ENCODE measurements at regions not wholly inside any gene's neighbourhood (a gene's known extent, or its start where the extent isn't known, plus 50 kb on each side); places are given as distances from the start of the nearest gene placed in this dataset.

GRCh38 chrX:19280636-19281035 lies 63.1 kb upstream of the PDHA1 start:
- no peak for ATAC-seq (replicated peaks)
- no peak for DNase-seq
- Mint-ChIP-seq H3K27me3 (peaks cover 0 to 3% of the 10 kb centered on the region in 2 donors), H3K9me3 (peaks cover 0 to 6% of the 10 kb centered on the region in 2 donors), H3K4me3 (no peak overlapping the region), H3K4me1 (no peaks in the 10 kb centered on the region), H3K27ac (no peak overlapping the region), H3K36me3 (no peaks in the 10 kb centered on the region)

- Mint-ChIP-seq H3K9me3 (peaks cover 0 to 6% of the 10 kb centered on the region in 2 donors), H3K27me3 (peaks cover under 1 to 4% of the 10 kb centered on the region in 2 donors), H3K27ac (no peak overlapping the region), H3K36me3 (no peaks in the 10 kb centered on the region), H3K4me3 (no peak overlapping the region), H3K4me1 (no peaks in the 10 kb centered on the region)
- ATAC-seq (replicated peaks) (no peak), DNase-seq (no peak)
Observed at GRCh38 chrX:19281256-19281655, 62.5 kb upstream of the PDHA1 start.

GRCh38 chrX:19283597-19284339 lies 60.0 kb upstream of the PDHA1 start:
- DNase-seq: no peak
- Mint-ChIP-seq H3K27me3 (peaks cover 5 to 12% of the 10 kb centered on the region in 2 donors), H3K4me3 (no peak overlapping the region), H3K4me1 (no peaks in the 10 kb centered on the region), H3K9me3 (peaks cover 3 to 4% of the 10 kb centered on the region in 2 donors), H3K27ac (no peak overlapping the region), H3K36me3 (no peaks in the 10 kb centered on the region)
- no peak for ATAC-seq (replicated peaks)

- no peak for ATAC-seq (replicated peaks)
- no peak for DNase-seq
- Mint-ChIP-seq H3K36me3 (no peaks in the 10 kb centered on the region), H3K27me3 (peaks cover 5 to 8% of the 10 kb centered on the region in 2 donors), H3K4me3 (no peak overlapping the region), H3K9me3 (peaks cover 3 to 4% of the 10 kb centered on the region in 2 donors), H3K4me1 (no peaks in the 10 kb centered on the region), H3K27ac (no peak overlapping the region)
Observed at GRCh38 chrX:19285857-19286256, 57.9 kb upstream of the PDHA1 start.

- H3K4me3 Mint-ChIP-seq: no peak overlapping the region
- peaks cover 2 to 3% of the 10 kb centered on the region in 2 donors for H3K9me3 Mint-ChIP-seq
- no peaks in the 10 kb centered on the region for H3K4me1 Mint-ChIP-seq
- H3K27me3 Mint-ChIP-seq: peaks cover 5 to 8% of the 10 kb centered on the region in 2 donors
- no peak overlapping the region for H3K27ac Mint-ChIP-seq
- no peak for DNase-seq
- no peak for ATAC-seq (replicated peaks)
- no peaks in the 10 kb centered on the region for H3K36me3 Mint-ChIP-seq
Observed at GRCh38 chrX:19291086-19291485, 52.6 kb upstream of the PDHA1 start.

GRCh38 chrX:19293606-19294325 lies 50.0 kb upstream of the PDHA1 start:
- Mint-ChIP-seq H3K4me3 (no peak overlapping the region), H3K27ac (no peak overlapping the region), H3K36me3 (no peaks in the 10 kb centered on the region), H3K27me3 (peaks cover 0 to 7% of the 10 kb centered on the region in 2 donors), H3K9me3 (no peaks in the 10 kb centered on the region), H3K4me1 (no peaks in the 10 kb centered on the region)
- ATAC-seq (replicated peaks) (no peak), DNase-seq (no peak)
